ENCODE measurements at regions not wholly inside any gene's neighbourhood (a gene's known extent, or its start where the extent isn't known, plus 50 kb on each side); places are given as distances from the start of the nearest gene placed in this dataset.

- no peak for TF ChIP-seq POU2F2 (IDR thresholded peaks at IDR 0.05; ENCODE audit: low read depth, low read length)
- no peak for TF ChIP-seq POLR2A (IDR thresholded peaks at IDR 0.05; ENCODE audit: low read depth, low read length)
- no peak for TF ChIP-seq POLR2AphosphoS5 (IDR thresholded peaks at IDR 0.05; ENCODE audit: low read depth, low read length)
- no peak for TF ChIP-seq PAX5 (IDR thresholded peaks at IDR 0.05; ENCODE audit: insufficient read depth, low read length, severe bottlenecking)
- TF ChIP-seq SPI1 (IDR thresholded peaks at IDR 0.05; ENCODE audit: low read depth, low read length): no peak
Measured at GRCh38 chr2:226483143-226483542, 316.5 kb downstream of the IRS1 start.
